Chondrocyte (in vitro differentiated cells): ENCODE measurements at regions not wholly inside any gene's neighbourhood (a gene's known extent, or its start where the extent isn't known, plus 50 kb on each side); places are given as distances from the start of the nearest gene placed in this dataset.

Experiments
- DNase-seq: peaks from one replicate; pipeline ENCODE4 v3.0.0; 2021; ENCODE audit warnings: mixed read lengths, low spot score
- H3K27ac Mint-ChIP-seq: one replicate; pipeline ENCODE4 v1.8.0; 2021; ENCODE audit warnings: mild to moderate bottlenecking, moderate library complexity, mixed read lengths; ENCODE audit not compliant: unreplicated experiment
- H3K27me3 Mint-ChIP-seq: 2 replicates; pipeline ENCODE4 v1.8.0; 2021; ENCODE audit warnings: low read depth, mixed read lengths
- H3K36me3 Mint-ChIP-seq: 2 replicates; pipeline ENCODE4 v1.8.0; 2021; ENCODE audit warnings: low read depth, mixed read lengths
- H3K4me1 Mint-ChIP-seq: 2 replicates; pipeline ENCODE4 v1.8.0; 2021; ENCODE audit warnings: low read depth, mild to moderate bottlenecking, mixed read lengths
- H3K4me3 Mint-ChIP-seq: one replicate; pipeline ENCODE4 v1.8.0; 2021; ENCODE audit warnings: mild to moderate bottlenecking, moderate library complexity, mixed read lengths; ENCODE audit not compliant: unreplicated experiment
- H3K9me3 Mint-ChIP-seq: 2 replicates; pipeline ENCODE4 v1.8.0; 2021; ENCODE audit warnings: low read depth, mixed read lengths
- CTCF ChIP-seq: fragments of 200-600 bp; sonication (generic); IDR thresholded peaks from 2 replicates; pipeline ENCODE4 v1.5.0; 2021; ENCODE audit warnings: antibody characterized with exemption, mild to moderate bottlenecking, moderate library complexity

- DNase-seq, result no peak
- Mint-ChIP-seq H3K27me3 (peaks cover 33% of the 10 kb centered on the region), H3K36me3 (no peaks in the 10 kb centered on the region), H3K4me1 (no peaks in the 10 kb centered on the region), H3K9me3 (no peaks in the 10 kb centered on the region), H3K27ac (no peak overlapping the region), H3K4me3 (no peak overlapping the region)
- TF ChIP-seq CTCF, result no peak
Observed at GRCh38 chr6:87851674-87852299, 149.8 kb upstream of the AKIRIN2 start.

- TF ChIP-seq CTCF, result no peak
- no peak overlapping the region for H3K4me3 Mint-ChIP-seq
- DNase-seq, result no peak
- no peaks in the 10 kb centered on the region for H3K36me3 Mint-ChIP-seq
- no peaks in the 10 kb centered on the region for H3K9me3 Mint-ChIP-seq
- H3K27ac Mint-ChIP-seq, result no peak overlapping the region
- H3K4me1 Mint-ChIP-seq, result no peaks in the 10 kb centered on the region
- H3K27me3 Mint-ChIP-seq, result peaks cover 50% of the 10 kb centered on the region
Observed at GRCh38 chr6:87848616-87849015, 146.6 kb upstream of the AKIRIN2 start.

GRCh38 chr6:87847830-87848210 lies 145.8 kb upstream of the AKIRIN2 start:
- Mint-ChIP-seq H3K36me3 (no peaks in the 10 kb centered on the region), H3K4me1 (no peaks in the 10 kb centered on the region), H3K9me3 (no peaks in the 10 kb centered on the region), H3K4me3 (no peak overlapping the region), H3K27ac (no peak overlapping the region), H3K27me3 (peaks cover 52% of the 10 kb centered on the region)
- TF ChIP-seq CTCF, result no peak
- DNase-seq, result no peak

GRCh38 chr6:87847135-87847829 lies 145.2 kb upstream of the AKIRIN2 start:
- Mint-ChIP-seq H3K4me3 (no peak overlapping the region), H3K4me1 (no peaks in the 10 kb centered on the region), H3K36me3 (no peaks in the 10 kb centered on the region), H3K27me3 (peaks cover 52% of the 10 kb centered on the region), H3K27ac (no peak overlapping the region), H3K9me3 (no peaks in the 10 kb centered on the region)
- no peak for TF ChIP-seq CTCF
- no peak for DNase-seq

- no peaks in the 10 kb centered on the region for H3K4me1 Mint-ChIP-seq
- no peaks in the 10 kb centered on the region for H3K36me3 Mint-ChIP-seq
- no peak overlapping the region for H3K4me3 Mint-ChIP-seq
- H3K27ac Mint-ChIP-seq, result no peak overlapping the region
- no peaks in the 10 kb centered on the region for H3K9me3 Mint-ChIP-seq
- no peak for DNase-seq
- H3K27me3 Mint-ChIP-seq, result peaks cover 49% of the 10 kb centered on the region
- no peak for TF ChIP-seq CTCF
Observed at GRCh38 chr6:87846434-87846833, 144.4 kb upstream of the AKIRIN2 start.
